Esophagus squamous epithelium (tissue), 4 donors: ENCODE measurements at regions not wholly inside any gene's neighbourhood (a gene's known extent, or its start where the extent isn't known, plus 50 kb on each side); places are given as distances from the start of the nearest gene placed in this dataset.
"Not testable (repeated sequence)": the region's sequence is repeated elsewhere in the genome, so short reads cannot be mapped to it uniquely, and the experiment has no call there.

Experiments
- CTCF ChIP-seq, 6 experiments: fragments of 450-650 bp in 4 of 6; fragments of 200-600 bp in 2 of 6; sonication (generic) in 2 of 6; IDR thresholded peaks; one replicate each; pipeline ENCODE4 v1.5.1; 2016 to 2019; ENCODE audit warnings: antibody characterized with exemption in 6 of 6, mild to moderate bottlenecking in 4 of 6, moderate library complexity in 4 of 6
- POLR2A ChIP-seq, 4 donors: fragments of 450-650 bp; IDR thresholded peaks; one replicate each; pipeline ENCODE4 v1.6.1; 2017; ENCODE audit warnings: antibody characterized with exemption in 4 of 4, mild to moderate bottlenecking in 4 of 4, moderate library complexity in 3 of 4

DNA sequence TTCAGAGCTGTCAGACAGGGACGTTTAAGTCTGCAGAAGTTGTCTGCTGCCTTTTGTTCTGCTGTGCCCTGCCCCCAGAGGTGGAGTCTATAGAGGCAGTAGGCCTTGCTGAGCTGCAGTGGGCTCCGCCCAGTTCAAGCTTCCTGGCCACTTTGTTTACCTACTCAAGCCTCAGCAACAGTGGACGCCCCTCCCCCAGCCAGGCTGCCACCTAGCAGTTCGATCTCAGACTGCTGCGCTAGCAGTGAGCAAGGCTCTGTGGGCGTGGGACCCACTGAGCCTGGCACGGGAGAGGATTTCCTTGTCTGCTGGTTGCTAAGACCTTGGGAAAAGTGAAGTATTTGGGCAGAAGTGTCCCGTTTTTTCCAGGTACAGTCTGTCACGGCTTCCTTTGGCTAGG is 59.6 kb upstream of the SMARCAD1 start:
- not testable (repeated sequence) for TF ChIP-seq CTCF, POLR2A (IDR thresholded peaks at IDR 0.05)
